Hematopoietic multipotent progenitor cell treated with erythropoietin and hydrocortisone succinate and interleukin-3 and kit ligand, for 6 days (in vitro differentiated cells): ENCODE measurements at regions not wholly inside any gene's neighbourhood (a gene's known extent, or its start where the extent isn't known, plus 50 kb on each side); places are given as distances from the start of the nearest gene placed in this dataset.
"Not testable (repeated sequence)": the region's sequence is repeated elsewhere in the genome, so short reads cannot be mapped to it uniquely, and the experiment has no call there.

ENCODE experiments used
- DNase-seq: peaks from one replicate; pipeline ENCODE4 v3.0.0-alpha.2; 2015

DNA sequence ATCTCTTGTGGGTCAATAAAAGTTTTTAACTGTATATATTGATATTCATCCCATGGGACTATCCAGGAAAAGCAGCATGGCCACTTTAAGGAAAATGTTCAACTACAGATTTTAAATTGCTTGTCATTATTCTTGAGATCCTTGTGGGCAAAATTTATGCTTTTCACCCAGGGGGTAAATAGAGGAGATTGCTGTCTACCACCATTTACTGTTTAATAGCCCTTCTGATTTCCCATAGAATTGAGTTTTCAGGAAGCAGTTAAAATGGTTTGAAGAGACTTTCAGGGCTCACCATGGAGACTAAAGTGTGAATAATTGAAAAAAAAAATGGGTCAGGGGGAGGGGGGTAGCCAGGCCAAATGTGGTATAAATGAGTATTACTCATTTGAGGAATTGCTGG is 901.1 kb upstream of the POT1 start:
- no peak for DNase-seq

DNA sequence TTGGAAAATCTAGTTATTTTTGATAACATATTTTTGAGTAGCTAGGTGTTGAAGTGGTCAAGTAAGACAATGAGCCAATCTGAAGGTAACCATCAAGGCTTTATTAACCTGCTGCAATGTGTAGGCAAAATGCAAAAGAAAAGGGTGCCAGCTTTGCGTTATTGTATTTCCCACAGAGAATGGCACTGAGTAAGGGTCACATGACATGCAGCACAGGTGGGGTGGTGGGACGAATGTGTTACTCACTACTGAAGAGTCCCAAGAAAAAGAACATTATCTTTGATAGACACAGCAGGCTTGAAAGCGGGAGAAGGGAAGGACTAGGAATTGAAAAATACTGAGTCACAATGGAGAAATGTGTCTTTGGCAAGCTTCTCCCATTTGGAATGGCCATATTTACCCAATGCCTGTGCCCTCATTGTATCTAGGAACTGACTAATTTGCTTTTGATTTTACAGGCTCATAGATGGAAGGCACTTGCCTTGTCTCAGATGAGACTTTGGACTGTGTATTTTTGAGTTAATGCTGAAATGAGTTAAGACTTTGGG is 898.6 kb upstream of the POT1 start:
- no peak for DNase-seq

DNA sequence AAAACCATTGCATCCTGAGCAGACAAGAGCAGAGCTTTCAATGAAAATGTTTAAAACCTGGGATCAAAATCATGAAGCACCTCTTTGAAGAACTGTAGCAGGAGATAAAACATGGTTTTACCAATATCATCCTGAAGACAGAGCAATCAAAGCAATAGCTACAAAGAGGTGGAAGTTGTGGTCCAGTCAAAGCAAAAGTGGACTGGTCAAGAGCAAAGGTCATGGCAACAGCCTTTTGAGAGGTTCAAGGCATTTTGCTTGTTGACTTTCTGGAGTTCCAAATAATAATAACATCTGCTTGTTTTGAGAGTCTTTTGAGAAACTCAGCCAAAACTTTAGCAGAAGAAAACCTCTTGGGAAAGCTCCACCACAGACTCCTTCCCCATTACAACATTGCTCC is 893.9 kb upstream of the POT1 start:
- DNase-seq = no peak

DNA sequence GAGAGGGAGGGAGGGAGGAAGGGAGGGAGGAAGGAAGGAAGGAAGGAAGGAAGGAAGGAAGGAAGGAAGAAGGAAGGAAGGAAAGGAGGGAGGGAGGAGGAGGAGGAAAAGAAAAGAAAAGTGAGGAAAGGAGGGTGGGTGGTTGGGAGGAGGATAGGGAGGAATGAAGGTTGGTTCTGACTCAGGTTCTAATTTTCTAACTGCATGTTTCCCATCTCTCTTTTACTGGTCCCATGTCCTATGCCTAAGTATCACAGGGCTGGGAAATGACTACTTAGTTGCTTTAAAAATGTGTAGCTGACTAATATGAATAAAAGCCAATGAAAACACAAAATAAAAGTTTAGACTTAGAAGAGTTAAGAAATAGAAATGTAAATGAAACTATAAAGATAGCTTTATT is 890.9 kb upstream of the POT1 start:
- no peak for DNase-seq

DNA sequence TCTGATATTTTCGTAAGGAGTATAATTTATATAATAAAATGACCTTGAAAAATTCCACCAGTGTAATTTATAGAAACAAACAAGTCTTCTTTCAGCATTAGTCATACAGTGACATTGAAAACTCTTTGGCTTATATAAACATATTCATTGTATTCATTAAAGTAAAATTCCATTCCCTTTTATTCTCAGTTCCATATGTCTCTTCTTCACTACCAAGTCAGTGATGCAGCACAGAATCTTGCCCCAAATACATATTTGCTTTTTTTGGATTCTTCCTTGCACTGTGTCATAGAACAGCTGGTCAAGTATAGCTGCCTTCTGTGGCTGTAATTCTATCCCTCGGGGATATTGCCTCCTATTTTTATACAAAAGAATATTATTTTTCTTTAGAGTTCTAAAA is 884.5 kb upstream of the POT1 start:
- DNase-seq = no peak

DNA sequence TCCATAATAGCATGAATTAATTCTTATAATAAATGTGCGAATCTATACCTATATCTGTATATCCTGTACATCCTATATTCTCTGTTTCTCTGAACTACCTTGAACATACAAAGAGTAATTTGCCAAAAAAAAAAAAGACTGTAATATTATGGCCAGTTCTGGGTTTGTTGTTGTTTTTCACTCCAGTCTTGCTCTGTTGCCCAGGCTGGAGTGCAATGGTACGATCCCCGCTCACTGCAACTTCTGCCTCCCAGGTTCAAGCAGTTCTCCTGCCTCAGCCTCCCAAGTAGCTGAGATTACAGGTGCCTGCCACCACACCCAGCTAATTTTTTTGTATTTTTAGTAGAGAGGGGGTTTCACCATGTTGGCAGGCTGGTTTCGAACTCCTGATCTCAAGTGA is 876.9 kb upstream of the POT1 start:
- DNase-seq = not testable (repeated sequence)

DNA sequence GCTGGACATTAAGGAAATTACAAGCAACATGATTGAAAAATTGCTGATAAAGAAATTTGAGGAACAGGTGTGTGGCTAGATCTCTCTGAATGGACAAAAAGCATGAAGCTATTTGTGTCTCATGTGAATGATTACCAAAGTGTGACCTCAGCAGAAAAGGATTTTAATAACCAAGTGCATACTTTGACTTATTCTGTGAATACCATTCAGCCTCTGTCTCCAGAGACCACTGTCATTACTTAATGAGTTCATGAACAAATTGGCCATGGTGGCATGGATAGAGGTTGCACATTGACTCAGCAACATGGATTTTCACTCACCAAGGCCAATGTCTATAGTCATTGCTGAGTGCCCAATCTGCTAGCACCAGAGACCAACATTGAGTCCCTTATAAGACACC is 874.6 kb upstream of the POT1 start:
- no peak for DNase-seq

DNA sequence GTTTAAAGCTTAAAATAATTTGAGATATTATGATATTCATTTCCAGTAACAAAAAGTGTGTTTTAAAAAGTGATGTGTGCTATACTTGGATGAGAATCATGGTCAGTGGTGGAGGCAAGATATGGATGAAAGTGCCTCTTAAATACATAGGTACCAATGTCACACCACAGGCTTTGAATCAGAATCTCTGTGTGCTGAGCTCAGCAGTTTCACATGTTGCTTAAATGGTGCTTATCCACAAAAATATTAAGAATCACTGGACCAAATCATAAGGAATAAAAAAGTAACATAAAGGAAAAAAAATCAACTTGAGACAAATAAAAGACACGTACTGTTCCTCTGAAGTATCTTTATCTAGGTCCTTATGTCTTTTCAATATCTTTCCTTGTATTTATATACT is 850.5 kb upstream of the POT1 start:
- DNase-seq = no peak

DNA sequence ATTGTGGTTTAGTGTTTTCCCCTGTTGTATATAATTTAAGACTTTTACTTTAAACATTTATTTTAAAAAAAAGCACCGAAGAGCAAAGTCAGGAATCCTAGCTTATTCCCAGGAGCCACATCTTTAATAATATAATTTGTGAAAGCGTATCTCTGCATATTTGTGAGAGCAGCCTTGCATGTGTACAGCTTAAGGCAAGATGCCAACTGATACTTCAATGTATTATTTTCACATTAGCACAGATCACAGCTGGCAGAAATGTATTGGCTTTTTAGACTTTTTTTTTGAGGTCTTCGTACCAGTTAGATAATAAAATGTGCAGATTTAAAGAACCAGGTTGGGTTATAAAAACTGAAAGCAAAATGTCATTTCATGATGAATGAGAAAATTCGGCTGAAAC is 845.7 kb upstream of the POT1 start:
- DNase-seq = no peak

DNA sequence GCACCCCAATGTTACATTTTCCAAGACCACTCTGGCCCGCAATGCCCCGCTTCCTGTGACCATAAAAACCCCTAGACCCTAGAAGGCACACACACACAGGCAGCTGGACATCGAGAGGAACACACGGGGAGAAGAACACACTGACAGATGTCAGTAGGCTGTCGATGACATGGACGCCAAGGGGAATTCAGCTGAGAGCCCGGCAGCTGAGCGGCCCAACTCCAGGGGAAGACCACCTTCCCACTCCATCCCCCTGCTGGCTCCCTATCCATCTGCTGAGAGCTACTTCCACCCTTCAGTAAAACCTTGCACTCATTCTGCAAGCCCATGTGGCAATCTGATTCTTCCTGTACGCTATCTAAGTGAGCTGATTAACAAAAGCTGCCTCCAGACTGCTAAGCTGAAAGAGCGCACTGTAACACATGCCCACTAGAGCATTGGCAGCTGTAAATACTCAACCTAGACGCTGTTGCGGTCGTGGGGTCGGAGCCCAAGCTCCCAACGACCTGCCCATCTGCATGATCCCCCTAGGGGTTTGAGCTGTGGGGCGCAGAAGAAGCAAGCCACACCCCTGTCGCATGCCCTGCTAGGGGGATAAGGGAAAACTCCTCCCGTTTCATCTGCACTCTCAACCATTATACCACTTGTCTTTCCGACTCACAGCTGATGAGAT is 843.6 kb upstream of the POT1 start:
- no peak for DNase-seq

DNA sequence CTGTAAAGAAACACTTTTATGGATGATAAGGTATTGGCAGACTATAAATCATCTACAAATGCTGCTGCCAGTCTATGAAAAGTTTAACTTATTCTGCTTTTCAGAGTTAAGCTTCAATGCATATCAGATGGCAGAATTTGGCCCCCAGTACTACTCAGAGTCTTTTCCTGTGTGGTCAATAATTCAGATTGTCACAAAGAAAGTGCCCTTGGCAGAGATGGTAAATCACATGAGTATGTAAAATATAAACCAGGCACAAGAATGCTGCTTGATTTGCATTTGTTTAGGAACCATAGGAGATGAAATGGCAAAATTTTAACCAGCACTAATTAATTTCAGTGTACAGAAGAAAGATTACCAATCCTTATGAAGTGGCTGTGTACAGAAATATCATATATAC is 818.3 kb upstream of the POT1 start:
- no peak for DNase-seq

DNA sequence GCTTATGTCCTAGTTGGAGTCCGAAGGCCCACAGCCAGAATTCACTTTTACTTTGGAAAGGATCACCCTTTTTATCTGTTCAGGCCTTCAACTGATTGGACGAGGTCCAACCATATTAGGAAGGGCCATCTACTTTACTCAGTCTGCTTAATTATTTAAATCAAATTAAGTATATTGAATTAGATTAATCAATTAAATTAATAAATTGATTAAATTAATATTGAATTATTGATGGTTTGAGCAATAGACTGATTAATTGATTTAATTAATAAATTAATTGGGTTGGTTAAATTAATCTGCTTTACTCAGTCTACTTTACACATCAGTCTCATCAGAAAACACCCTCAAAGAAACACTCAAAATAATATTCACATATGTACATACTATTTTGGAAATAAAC is 816.9 kb upstream of the POT1 start:
- DNase-seq = no peak

DNA sequence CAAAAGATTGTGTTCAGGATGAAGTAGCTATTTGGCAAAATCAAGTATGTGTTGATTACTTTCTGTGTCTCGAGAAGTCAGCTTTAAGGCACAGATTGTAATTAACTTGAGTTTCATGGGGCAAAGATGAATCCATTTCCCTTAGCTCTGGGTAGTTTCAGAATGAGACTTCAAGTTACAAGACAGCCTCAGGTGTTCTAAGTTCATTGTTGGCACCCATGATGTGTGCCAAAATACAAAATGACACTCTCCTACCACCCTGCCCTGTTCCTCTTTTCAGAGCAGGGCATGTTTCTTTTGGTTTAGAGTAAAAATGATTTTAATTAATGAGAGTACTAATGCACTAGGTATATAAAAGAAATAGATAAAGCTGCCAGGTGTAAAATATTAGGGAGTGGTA is 797.6 kb upstream of the POT1 start:
- DNase-seq = no peak

DNA sequence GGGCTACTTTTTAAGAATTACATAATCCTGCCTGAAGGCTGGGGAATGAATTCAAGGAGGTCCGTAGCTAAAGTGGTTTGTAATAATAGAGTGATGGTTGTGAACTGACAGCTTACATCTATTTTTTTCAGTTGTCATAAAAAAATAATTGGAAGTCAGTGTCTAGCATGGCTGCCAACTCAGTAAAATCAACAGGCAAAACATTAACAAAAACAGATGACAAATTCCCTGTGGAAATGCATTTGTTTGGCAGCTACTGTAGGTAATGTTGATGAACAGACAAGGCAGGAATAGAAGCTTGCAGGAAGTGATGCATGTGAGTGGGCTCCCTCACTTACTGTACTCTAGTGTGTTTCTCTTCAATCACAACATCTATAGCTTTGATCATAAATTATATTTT is 766.0 kb upstream of the POT1 start:
- DNase-seq = no peak

DNA sequence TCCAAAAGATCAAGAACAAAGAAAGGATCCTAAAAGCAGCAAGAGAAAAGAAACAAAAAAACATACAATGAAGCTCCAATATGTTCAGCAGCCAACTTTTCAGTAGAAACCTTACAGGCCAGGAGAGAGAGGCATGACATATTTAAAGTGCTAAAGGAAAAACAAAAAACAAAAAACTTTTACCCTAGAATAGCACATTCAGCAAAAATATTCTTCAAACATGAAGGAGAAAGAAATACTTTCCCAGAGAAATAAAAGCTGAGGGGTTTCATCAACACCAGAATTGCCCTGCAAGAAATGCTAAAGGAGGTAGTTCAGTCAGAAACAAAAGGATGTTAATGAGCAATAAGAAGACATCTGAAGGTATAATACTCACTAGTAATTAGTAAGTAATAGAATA is 753.5 kb upstream of the POT1 start:
- DNase-seq = no peak

DNA sequence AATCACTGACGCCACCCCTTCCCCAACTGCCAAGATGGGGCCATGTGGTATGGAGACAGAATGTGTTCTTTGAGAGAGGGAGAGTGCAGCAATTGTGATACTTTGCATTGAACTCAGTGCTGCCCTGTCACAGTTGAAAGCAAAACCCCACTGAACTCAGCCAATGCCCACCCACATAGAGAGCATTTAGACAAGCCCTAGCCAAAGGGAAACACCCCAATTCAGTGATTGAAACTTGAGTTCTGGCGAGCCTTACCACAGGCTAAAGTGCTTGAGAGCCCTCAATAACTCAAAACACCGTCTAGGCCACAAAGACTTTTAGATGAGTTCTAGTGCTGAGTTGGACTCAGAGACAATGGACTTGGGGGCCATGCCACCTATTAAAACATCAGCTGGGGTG is 751.9 kb upstream of the POT1 start:
- DNase-seq = no peak

DNA sequence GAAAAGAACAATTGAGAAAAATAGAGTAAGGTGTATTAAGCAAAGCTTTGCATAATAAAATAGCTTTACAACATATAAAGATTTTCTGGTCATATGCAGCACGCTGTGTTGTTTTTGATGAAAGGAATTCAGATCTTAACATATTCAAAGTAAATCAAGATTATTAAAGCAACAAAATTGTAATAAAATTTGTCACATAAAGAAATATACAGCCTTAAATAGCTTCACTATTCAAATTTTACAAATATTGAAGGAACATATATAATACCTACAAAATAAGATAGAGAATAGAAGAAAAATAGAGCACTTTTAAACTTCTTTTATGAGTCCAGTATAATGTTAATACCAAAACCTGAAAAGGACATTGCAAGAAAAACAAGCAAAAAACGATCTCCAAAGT is 749.1 kb upstream of the POT1 start:
- DNase-seq = no peak

DNA sequence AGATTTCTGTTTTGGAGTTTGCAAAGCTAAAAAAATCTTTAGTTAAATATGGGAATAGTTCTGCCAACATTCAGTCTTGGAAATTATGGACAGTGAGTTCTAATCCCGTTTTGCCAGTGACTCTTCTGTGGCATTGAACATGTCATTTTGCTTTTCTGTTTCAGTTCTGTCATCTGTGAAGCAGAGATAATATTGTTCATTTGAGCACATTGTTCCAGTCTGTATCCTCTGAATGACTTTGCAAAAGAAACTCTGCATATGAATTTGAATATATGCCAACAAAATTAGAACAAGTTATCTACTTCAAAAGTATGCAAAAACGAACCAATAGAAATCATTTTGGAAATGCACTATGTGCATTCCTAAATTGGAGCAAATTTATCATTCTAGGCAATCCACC is 746.0 kb upstream of the POT1 start:
- peak; percentile 83 for DNase-seq

DNA sequence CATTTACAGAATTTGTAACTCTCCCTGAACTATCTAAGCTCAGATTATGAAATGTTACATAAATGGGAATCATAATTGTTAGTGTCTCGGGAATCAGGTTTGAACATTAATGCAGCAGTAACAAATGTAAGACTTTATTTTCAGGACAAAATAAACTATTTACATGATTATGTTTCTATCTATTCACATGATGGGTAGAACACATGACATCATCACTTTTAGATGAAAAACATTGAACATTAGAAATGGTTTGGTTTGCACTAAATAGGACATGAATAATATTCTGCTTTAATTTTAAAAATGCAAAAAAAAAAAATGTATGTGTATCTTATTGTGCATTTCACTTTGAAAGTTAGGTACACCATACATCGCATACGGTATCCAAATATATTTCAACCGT is 745.5 kb upstream of the POT1 start:
- no peak for DNase-seq

DNA sequence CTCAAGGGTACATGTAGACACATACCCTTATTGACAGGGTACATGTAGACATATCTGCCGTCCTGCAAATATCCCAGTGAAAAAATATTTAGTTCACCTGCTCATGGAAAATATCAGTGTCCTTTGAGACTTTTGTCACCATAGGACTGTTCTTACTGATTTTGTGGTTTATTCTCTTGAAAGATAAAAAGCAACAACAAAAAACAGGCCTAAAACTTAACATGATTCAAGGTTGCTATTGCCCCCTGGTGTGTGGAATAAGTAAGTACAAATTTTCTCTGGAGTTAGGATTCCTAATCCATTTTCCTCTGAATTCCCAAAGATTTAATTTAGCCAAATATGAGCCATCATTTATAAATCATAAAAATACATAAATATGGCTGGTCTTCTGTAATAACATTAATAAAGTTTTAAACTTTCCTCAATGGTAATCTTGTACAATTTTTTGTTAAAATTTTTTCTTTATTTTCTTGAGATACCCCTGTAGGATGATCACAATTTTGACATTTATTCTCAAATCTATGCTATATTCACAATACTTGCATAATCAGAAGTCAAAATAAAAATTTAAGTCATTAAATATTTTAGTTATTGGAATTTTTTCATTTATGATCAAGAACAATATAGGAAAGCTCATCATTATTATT is 741.4 kb upstream of the POT1 start:
- DNase-seq = peak; percentile 63

DNA sequence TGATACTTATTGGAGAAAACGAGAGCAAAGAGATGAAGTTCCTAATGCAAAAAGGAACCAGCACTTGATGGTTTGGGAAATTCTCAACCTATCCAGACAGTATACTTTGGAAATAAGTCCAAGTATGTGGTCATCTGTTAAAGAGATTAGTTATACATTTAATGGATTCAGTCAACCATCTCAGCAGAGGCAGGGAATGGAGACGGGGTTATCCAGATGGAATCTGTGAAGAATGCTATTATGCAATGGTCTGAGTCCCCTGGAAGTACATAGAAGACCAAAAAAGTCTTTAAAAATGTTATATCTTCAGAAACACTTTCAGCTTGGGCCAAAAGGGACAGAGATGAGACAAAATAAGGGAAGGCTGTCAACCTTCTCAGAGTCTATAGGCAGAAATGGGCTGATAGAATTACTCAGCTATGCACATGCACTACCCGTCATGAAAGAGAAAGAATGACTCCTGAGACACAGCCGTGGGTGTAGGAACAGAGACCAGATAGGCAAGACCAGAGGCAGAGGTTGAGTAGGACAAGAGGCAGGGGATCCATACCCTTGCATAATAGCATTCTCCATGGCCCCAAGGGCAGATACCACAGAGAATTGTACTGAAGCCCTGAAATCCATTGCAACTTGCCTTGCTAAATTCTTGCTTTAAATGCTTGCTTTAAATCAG is 738.8 kb upstream of the POT1 start:
- DNase-seq = no peak

DNA sequence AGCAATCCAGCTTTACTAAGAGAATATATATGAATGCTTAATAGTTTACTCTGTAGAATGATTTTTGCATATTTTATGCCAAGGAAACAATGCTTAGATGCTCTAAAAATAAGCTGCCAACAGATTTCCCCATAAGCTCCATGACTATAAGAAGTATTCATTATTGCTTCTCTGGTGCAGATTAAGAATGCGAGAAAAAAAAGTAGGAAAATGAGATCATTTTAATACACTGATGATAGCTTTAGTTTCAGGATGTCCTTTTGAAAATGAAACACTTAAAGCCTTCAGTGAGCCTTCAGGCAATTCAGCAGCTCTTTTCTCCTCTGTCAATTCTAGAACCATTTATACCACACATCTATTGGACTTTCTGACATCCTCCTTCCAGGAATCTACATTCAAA is 735.0 kb upstream of the POT1 start:
- DNase-seq = no peak

DNA sequence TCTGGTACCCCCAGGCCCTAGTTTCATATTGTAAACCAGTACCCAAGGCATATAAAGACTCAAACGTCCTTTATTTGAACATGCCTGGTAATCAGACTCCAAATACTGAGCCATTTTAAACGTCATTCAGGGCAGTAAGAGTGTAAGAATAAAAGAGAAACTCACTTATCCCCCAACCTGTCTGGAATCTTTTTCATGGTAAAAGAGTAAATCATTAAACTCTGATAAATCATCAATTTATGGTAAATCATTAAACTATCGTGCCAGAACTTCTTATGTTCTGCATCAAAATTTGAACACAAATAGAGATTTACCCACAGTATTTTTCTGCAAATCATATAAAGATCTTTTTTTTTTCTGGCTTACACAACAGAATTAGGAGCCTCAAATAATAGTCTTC is 734.3 kb upstream of the POT1 start:
- no peak for DNase-seq

DNA sequence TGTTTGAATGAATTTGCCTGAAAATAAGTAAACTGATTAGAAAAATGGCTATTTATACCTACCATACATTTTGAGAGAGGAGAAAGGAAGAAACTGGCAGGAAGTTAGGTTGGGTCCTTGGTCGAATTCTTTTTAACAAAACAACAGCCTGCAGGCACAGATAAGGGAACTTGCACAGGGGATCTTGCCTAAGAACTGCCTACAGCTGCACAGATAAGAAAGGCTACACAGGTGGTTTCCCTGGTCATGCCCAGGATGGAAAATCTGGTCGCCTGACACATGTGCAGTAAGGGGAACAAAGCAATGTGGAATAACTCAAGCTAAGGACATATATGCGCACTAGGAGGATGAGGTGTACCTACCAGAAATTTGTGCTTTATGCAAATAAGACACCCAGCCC is 732.1 kb upstream of the POT1 start:
- DNase-seq = peak; percentile 88
